ENCODE measurements at regions not wholly inside any gene's neighbourhood (a gene's known extent, or its start where the extent isn't known, plus 50 kb on each side); places are given as distances from the start of the nearest gene placed in this dataset.

- Histone ChIP-seq H3K4me1 (ENCODE audit: low read length) (no peaks in the 10 kb centered on the region), H3K9me3 (ENCODE audit: insufficient read depth, low read length) (no peaks in the 10 kb centered on the region), H3K4me2 (ENCODE audit: low read length) (no peak overlapping the region), H3K9ac (ENCODE audit: low read length) (no peak overlapping the region), H3K27me3 (ENCODE audit: low read depth, low read length) (peaks cover 3% of the 10 kb centered on the region; the same call in 1 of the 2 replicates), H3K4me3 (ENCODE audit: low read length) (no peak overlapping the region), H2AFZ (ENCODE audit: low read depth, low read length) (no peak overlapping the region), H3K36me3 (replicated peaks; ENCODE audit: low read depth, low read length) (no peaks in the 10 kb centered on the region), H4K20me1 (ENCODE audit: insufficient read depth, low read length) (no peaks in the 10 kb centered on the region), H3K27ac (ENCODE audit: low read length) (no peak overlapping the region), H3K79me2 (ENCODE audit: low read length) (no peaks in the 10 kb centered on the region)
- TF ChIP-seq EZH2phosphoT487 (IDR thresholded peaks at IDR 0.05; ENCODE audit: low read depth): no peak
- no peak for TF ChIP-seq CTCF (IDR thresholded peaks at IDR 0.05; ENCODE audit: low read depth, low read length)
Observed at GRCh38 chr12:98146487-98146886, 368.9 kb upstream of the TMPO start.

- no peaks in the 10 kb centered on the region for H3K9me3 ChIP-seq (ENCODE audit: insufficient read depth, low read length)
Observed at GRCh38 chr12:98149270-98149669, 366.1 kb upstream of the TMPO start.

GRCh38 chr12:98149691-98150210 is 365.6 kb upstream of the TMPO start:
- Histone ChIP-seq H2AFZ (ENCODE audit: low read depth, low read length) (no peak overlapping the region), H3K36me3 (replicated peaks; ENCODE audit: low read depth, low read length) (no peaks in the 10 kb centered on the region), H3K27me3 (ENCODE audit: low read depth, low read length) (peaks cover 9% of the 10 kb centered on the region), H3K79me2 (ENCODE audit: low read length) (no peaks in the 10 kb centered on the region), H3K27ac (ENCODE audit: low read length) (no peak overlapping the region), H3K4me2 (ENCODE audit: low read length) (no peak overlapping the region), H3K9me3 (ENCODE audit: insufficient read depth, low read length) (no peaks in the 10 kb centered on the region), H3K4me3 (ENCODE audit: low read length) (no peak overlapping the region), H4K20me1 (ENCODE audit: insufficient read depth, low read length) (no peaks in the 10 kb centered on the region), H3K9ac (ENCODE audit: low read length) (no peak overlapping the region), H3K4me1 (ENCODE audit: low read length) (peaks cover 5% of the 10 kb centered on the region)
- TF ChIP-seq EZH2phosphoT487 (IDR thresholded peaks at IDR 0.05; ENCODE audit: low read depth) (no peak), CTCF (IDR thresholded peaks at IDR 0.05; ENCODE audit: low read depth, low read length) (no peak)

More at GRCh38 chr12:98149270-98149669, 366.1 kb upstream of the TMPO start:
- no peaks in the 10 kb centered on the region for H4K20me1 ChIP-seq (ENCODE audit: insufficient read depth, low read length)
- no peak overlapping the region for H3K27ac ChIP-seq (ENCODE audit: low read length)
- TF ChIP-seq EZH2phosphoT487 (IDR thresholded peaks at IDR 0.05; ENCODE audit: low read depth): no peak
- no peak for TF ChIP-seq CTCF (IDR thresholded peaks at IDR 0.05; ENCODE audit: low read depth, low read length)
- H3K4me2 ChIP-seq (ENCODE audit: low read length): no peak overlapping the region
- no peak overlapping the region for H3K9ac ChIP-seq (ENCODE audit: low read length)
- no peaks in the 10 kb centered on the region for H3K36me3 ChIP-seq (replicated peaks; ENCODE audit: low read depth, low read length)
- H3K27me3 ChIP-seq (ENCODE audit: low read depth, low read length): peaks cover 8% of the 10 kb centered on the region
- H3K4me1 ChIP-seq (ENCODE audit: low read length): peaks cover 5% of the 10 kb centered on the region
- no peak overlapping the region for H2AFZ ChIP-seq (ENCODE audit: low read depth, low read length)
- H3K4me3 ChIP-seq (ENCODE audit: low read length): no peak overlapping the region
- no peaks in the 10 kb centered on the region for H3K79me2 ChIP-seq (ENCODE audit: low read length)

GRCh38 chr12:98151105-98151590 is 364.2 kb upstream of the TMPO start:
- H2AFZ ChIP-seq (ENCODE audit: low read depth, low read length): no peak overlapping the region
- no peaks in the 10 kb centered on the region for H3K9me3 ChIP-seq (ENCODE audit: insufficient read depth, low read length)
- H3K27me3 ChIP-seq (ENCODE audit: low read depth, low read length): peaks cover 11% of the 10 kb centered on the region
- H3K4me2 ChIP-seq (ENCODE audit: low read length): no peak overlapping the region
- TF ChIP-seq EZH2phosphoT487 (IDR thresholded peaks at IDR 0.05; ENCODE audit: low read depth): no peak
- TF ChIP-seq CTCF (IDR thresholded peaks at IDR 0.05; ENCODE audit: low read depth, low read length): no peak
- no peaks in the 10 kb centered on the region for H4K20me1 ChIP-seq (ENCODE audit: insufficient read depth, low read length)
- no peak overlapping the region for H3K27ac ChIP-seq (ENCODE audit: low read length)
- no peaks in the 10 kb centered on the region for H3K36me3 ChIP-seq (replicated peaks; ENCODE audit: low read depth, low read length)
- H3K9ac ChIP-seq (ENCODE audit: low read length): no peak overlapping the region
- no peak overlapping the region for H3K4me3 ChIP-seq (ENCODE audit: low read length)
- no peaks in the 10 kb centered on the region for H3K79me2 ChIP-seq (ENCODE audit: low read length)
- H3K4me1 ChIP-seq (ENCODE audit: low read length): peaks cover 5% of the 10 kb centered on the region

Data from OCI-LY3 (cell line).